SK-N-SH (cell line): ENCODE measurements at regions not wholly inside any gene's neighbourhood (a gene's known extent, or its start where the extent isn't known, plus 50 kb on each side); places are given as distances from the start of the nearest gene placed in this dataset.

Experiments used
- CTCF ChIA-PET: fragments of 300-600, 350-600 bp; formaldehyde crosslinking; extraction: SDS; loops from one replicate; lab custom pipeline; 2021; lab: Yijun Ruan, JAX
- POLR2A ChIA-PET: fragments of 350-600 bp; sonication (Branson Sonifier 250); formaldehyde crosslinking; extraction: SDS; loops from one replicate; lab custom pipeline; 2020; ENCODE audit warnings: antibody characterized with exemption, inconsistent platforms; lab: Yijun Ruan, JAX
- DNase-seq: peaks from one replicate; pipeline ENCODE4 v3.0.0; 2012
- H2AFZ ChIP-seq: fragments of 200-600 bp; sonication (generic); 2 replicates; pipeline ENCODE4 v1.8.1; 2016; ENCODE audit warnings: antibody characterized with exemption, mild to moderate bottlenecking, low read depth
- H3F3A ChIP-seq: fragments of 200-600 bp; sonication (generic); replicated peaks from 2 replicates; pipeline ENCODE3; 2016; ENCODE audit warnings: antibody characterized with exemption, mild to moderate bottlenecking; ENCODE audit not compliant: insufficient read depth
- H3K27ac ChIP-seq, 2 experiments: fragments of 200-500 bp in 1 of 2; fragments of 200-600 bp in 1 of 2; sonication (Bioruptor generic) in 1 of 2; sonication (generic), shearing (Covaris generic) in 1 of 2; 2 replicates each; pipeline versions ENCODE4 v1.5.1 to v1.6.1; 2014 to 2016; ENCODE audit warnings: low read depth in 2 of 2, inconsistent platforms in 1 of 2, low read length in 1 of 2, mild to moderate bottlenecking in 1 of 2, mixed read lengths in 1 of 2
- H3K27me3 ChIP-seq: fragments of 200-600 bp; sonication (generic), shearing (Covaris generic); 2 replicates; pipeline ENCODE4 v1.6.1; 2016; ENCODE audit warnings: mixed run types; ENCODE audit not compliant: insufficient read depth
- H3K36me3 ChIP-seq, 2 experiments: fragments of 200-500 bp in 1 of 2; fragments of 200-600 bp in 1 of 2; sonication (Bioruptor generic) in 1 of 2; sonication (generic) in 1 of 2; replicated peaks in 1 of 2; 2 replicates each; pipeline versions ENCODE3 to v1.5.1; 2014 to 2016; ENCODE audit warnings: low read length in 1 of 2, mild to moderate bottlenecking in 1 of 2; ENCODE audit not compliant: insufficient read depth in 2 of 2, control insufficient read depth in 1 of 2
- H3K4me1 ChIP-seq, 2 experiments: fragments of 200-500 bp in 1 of 2; fragments of 200-600 bp in 1 of 2; sonication (Bioruptor generic) in 1 of 2; sonication (generic), shearing (Covaris generic) in 1 of 2; 2 replicates each; pipeline versions ENCODE4 v1.5.1 to v1.6.1; 2014 to 2016; ENCODE audit warnings: low read depth in 1 of 2, low read length in 1 of 2, mixed run types in 1 of 2; ENCODE audit not compliant: insufficient read depth in 2 of 2, control insufficient read depth in 1 of 2
- H3K4me2 ChIP-seq: fragments of 200-600 bp; sonication (generic), shearing (Covaris generic); 2 replicates; pipeline ENCODE4 v1.6.1; 2017; ENCODE audit warnings: mixed run types
- H3K4me3 ChIP-seq, 2 experiments: fragments of 200-500 bp in 1 of 2; fragments of 200-600 bp in 1 of 2; sonication (Bioruptor generic) in 1 of 2; sonication (generic), shearing (Covaris generic) in 1 of 2; 2 replicates each; pipeline versions ENCODE4 v1.5.1 to v1.8.1; 2014 to 2016; ENCODE audit warnings: low read depth in 2 of 2, inconsistent platforms in 1 of 2, low read length in 1 of 2, mild to moderate bottlenecking in 1 of 2, mixed read lengths in 1 of 2, moderate library complexity in 1 of 2
- H3K79me2 ChIP-seq: fragments of 200-600 bp; sonication (generic); 2 replicates; pipeline ENCODE4 v1.8.1; 2017; ENCODE audit warnings: mild to moderate bottlenecking; ENCODE audit not compliant: insufficient read depth
- H3K9ac ChIP-seq: fragments of 200-600 bp; sonication (generic); 2 replicates; pipeline ENCODE4 v1.6.1; 2017; ENCODE audit warnings: mixed run types
- H3K9me2 ChIP-seq: fragments of 200-600 bp; sonication (generic); 2 replicates; pipeline ENCODE4 v1.6.1; 2017; ENCODE audit warnings: mixed run types
- H3K9me3 ChIP-seq: fragments of 200-600 bp; sonication (generic); 2 replicates; pipeline ENCODE4 v1.6.1; 2017; ENCODE audit warnings: mixed run types, mild to moderate bottlenecking, moderate library complexity
- H4K20me1 ChIP-seq: fragments of 200-600 bp; sonication (generic); 2 replicates; pipeline ENCODE4 v1.6.1; 2017; ENCODE audit warnings: mild to moderate bottlenecking, mixed run types; ENCODE audit not compliant: insufficient read depth
- CHD2 ChIP-seq: fragments of 150-350 bp; IDR thresholded peaks from 2 replicates; pipeline ENCODE4 v1.6.1; 2018; ENCODE audit warnings: low read length; ENCODE audit not compliant: partially characterized antibody
- FOSL2 ChIP-seq: IDR thresholded peaks from 2 replicates; pipeline ENCODE4 v1.4.0; 2012; ENCODE audit warnings: low read depth, mild to moderate bottlenecking, moderate library complexity, borderline replicate concordance
- POLR2AphosphoS5 ChIP-seq: IDR thresholded peaks from 2 replicates; pipeline ENCODE4 v1.6.1; 2012; ENCODE audit warnings: low read depth, low read length
- RAD21 ChIP-seq: IDR thresholded peaks from 2 replicates; pipeline ENCODE4 v1.6.1; 2012; ENCODE audit warnings: mild to moderate bottlenecking, low read length
- RXRA ChIP-seq: IDR thresholded peaks from 2 replicates; pipeline ENCODE4 v1.4.0; 2012; ENCODE audit warnings: low read depth, mild to moderate bottlenecking, borderline replicate concordance
- SIN3A ChIP-seq: IDR thresholded peaks from 2 replicates; pipeline ENCODE4 v1.6.1; 2012; ENCODE audit warnings: low read depth, mild to moderate bottlenecking, low read length, moderate library complexity, borderline replicate concordance
- SMC3 ChIP-seq: IDR thresholded peaks from 2 replicates; pipeline ENCODE4 v1.6.1; 2012; ENCODE audit warnings: low read depth, low read length, improper control_type of control experiment
- TCF12 ChIP-seq: IDR thresholded peaks from 2 replicates; pipeline ENCODE4 v1.4.0; 2012
- WGBS: methylation state at CpG from one replicate; pipeline ENCODE4 v1.1.6; 2017; ENCODE audit warnings: low lambda C conversion rate; 5-methylcytosine and 5-hydroxymethylcytosine counted together
- TF ChIP-seq, protein P1 (sequence below): IDR thresholded peaks from 2 replicates; pipeline ENCODE4; 2012
- TF ChIP-seq, protein P2 (sequence below): fragments of 150-350 bp; IDR thresholded peaks from 2 replicates; pipeline ENCODE4 v1.6.1; 2017; ENCODE audit warnings: antibody characterized with exemption, low read length, low read depth, borderline replicate concordance

DNA sequence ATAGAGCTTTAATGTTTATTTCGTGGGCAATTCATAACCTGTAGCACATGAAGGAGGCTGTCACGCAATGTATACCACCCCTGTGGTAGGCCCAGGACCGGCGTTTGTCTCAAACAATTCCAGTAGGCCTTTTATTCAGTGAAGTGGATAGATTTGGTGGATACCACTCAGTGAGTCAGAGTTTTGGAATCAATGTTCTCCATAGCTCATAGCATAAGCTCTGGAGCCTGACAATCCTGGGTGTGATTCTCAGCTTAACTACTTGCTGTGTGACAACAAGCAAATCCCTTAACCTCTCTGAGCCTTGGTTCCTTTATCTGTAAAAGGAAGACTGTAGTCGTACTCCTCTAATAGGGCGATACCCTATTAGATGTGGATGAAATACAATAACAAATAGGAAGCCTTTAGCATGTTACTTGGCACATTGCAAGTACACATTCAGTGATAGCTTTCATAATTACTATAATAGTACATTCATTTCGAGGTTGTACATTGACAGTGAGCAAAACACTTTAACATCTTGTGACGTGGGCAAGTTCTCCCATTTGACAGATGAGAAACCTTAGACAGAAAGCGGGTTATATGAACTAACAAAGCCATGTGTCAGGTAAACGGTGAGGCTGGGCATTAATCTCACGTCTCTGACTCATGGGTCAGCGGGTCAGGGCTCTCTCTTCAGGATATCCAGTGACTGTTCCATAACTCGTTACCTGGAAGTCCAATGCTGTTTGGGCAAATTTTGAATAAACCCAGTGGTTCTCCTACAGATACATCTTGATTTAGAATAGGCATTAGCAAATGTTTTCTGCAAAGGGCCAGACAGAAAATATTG is 130.8 kb downstream of the C9orf152 start:
- no peak for DNase-seq
- 0 out of 2 replicates have a peak, but pooled peaks have one; percentile 20 for TF ChIP-seq SIN3A
- peak; percentile 48; the same call in 1 of the 2 replicates for TF ChIP-seq FOSL2
- no peak for TF ChIP-seq RXRA
- no peak for TF ChIP-seq TCF12
- TF ChIP-seq, protein P1, sequence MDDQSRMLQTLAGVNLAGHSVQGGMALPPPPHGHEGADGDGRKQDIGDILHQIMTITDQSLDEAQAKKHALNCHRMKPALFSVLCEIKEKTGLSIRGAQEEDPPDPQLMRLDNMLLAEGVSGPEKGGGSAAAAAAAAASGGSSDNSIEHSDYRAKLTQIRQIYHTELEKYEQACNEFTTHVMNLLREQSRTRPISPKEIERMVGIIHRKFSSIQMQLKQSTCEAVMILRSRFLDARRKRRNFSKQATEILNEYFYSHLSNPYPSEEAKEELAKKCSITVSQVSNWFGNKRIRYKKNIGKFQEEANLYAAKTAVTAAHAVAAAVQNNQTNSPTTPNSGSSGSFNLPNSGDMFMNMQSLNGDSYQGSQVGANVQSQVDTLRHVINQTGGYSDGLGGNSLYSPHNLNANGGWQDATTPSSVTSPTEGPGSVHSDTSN = no peak
- TF ChIP-seq, protein P2, sequence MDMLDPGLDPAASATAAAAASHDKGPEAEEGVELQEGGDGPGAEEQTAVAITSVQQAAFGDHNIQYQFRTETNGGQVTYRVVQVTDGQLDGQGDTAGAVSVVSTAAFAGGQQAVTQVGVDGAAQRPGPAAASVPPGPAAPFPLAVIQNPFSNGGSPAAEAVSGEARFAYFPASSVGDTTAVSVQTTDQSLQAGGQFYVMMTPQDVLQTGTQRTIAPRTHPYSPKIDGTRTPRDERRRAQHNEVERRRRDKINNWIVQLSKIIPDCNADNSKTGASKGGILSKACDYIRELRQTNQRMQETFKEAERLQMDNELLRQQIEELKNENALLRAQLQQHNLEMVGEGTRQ = no peak
- TF ChIP-seq CHD2 = no peak
- TF ChIP-seq, all 33 proteins: peak for 2
- Histone ChIP-seq H4K20me1 (peaks cover 92% of the 10 kb centered on the region), H3K4me2 (no peak overlapping the region), H3K9me2 (no peaks in the 10 kb centered on the region), H3K27me3 (no peaks in the 10 kb centered on the region), H3F3A (no peaks in the 10 kb centered on the region), H2AFZ (no peak overlapping the region), H3K27ac (peak overlapping the region in 1 of 2 experiments; percentile 3; a peak in 1 of 4 replicates), H3K9me3 (no peaks in the 10 kb centered on the region), H3K4me3 (no peak overlapping the region), H3K9ac (no peak overlapping the region), H3K36me3 (peaks cover 0 to 5% of the 10 kb centered on the region in 2 experiments), H3K4me1 (peaks cover 0 to 35% of the 10 kb centered on the region in 2 experiments), H3K79me2 (peaks cover 99% of the 10 kb centered on the region)
- WGBS = 88% methylated on average over 13 of the region's 13 CpGs
- ChIA-PET CTCF (interaction anchor here (0.9 kb wide), 1 partner anchor 10 kb away, joined by 3 read pairs; no protein-coding TSS in a partner anchor), POLR2A (no interaction called here)

DNA sequence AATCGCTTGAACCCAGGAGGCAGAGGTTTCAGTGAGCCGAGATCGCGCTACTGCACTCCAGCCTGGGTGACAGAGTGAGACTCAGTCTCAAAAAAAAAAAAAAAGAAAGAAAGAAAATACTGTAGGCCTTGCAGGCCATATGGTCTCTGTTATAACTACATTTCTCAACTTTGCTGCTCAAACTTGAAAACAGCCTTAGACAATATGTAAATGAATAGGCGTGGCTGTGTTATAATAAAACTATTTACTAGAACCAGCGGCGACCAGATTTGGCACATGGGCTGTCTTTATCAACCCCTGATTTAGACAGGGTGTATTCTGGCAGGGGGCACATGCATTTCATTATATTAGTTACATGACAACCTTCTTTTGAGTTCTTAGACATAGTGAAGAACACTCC is 130.0 kb downstream of the C9orf152 start:
- no peak overlapping the region for H3K9ac ChIP-seq

More for the DNA sequence above, 130.0 kb downstream of the C9orf152 start:
- Histone ChIP-seq H3K27ac (no peak overlapping the region), H3K27me3 (no peaks in the 10 kb centered on the region), H2AFZ (no peak overlapping the region), H3K4me3 (no peak overlapping the region), H3K36me3 (peaks cover 0 to 5% of the 10 kb centered on the region in 2 experiments), H3K79me2 (peaks cover 99% of the 10 kb centered on the region), H3K4me1 (peaks cover 0 to 27% of the 10 kb centered on the region in 2 experiments), H4K20me1 (peaks cover 92% of the 10 kb centered on the region), H3K9me2 (no peaks in the 10 kb centered on the region), H3F3A (no peaks in the 10 kb centered on the region), H3K9me3 (no peaks in the 10 kb centered on the region), H3K4me2 (no peak overlapping the region)
- no peak for DNase-seq
- CTCF ChIA-PET = no interaction called here
- no peak for TF ChIP-seq RAD21
- no peak for TF ChIP-seq SMC3
- TF ChIP-seq POLR2AphosphoS5 = no peak
- TF ChIP-seq, protein P2 = no peak
- POLR2A ChIA-PET = no interaction called here
- 96% methylated on average over 7 of the region's 7 CpGs for WGBS
